Endodermal cell (in vitro differentiated cells): ENCODE measurements at regions not wholly inside any gene's neighbourhood (a gene's known extent, or its start where the extent isn't known, plus 50 kb on each side); places are given as distances from the start of the nearest gene placed in this dataset.

ENCODE experiments used
- DNase-seq: peaks from one replicate; pipeline ENCODE4 v3.0.0-alpha.2; 2017
- H3K27ac ChIP-seq: 2 replicates; pipeline ENCODE4 v1.5.1; 2013; ENCODE audit warnings: mild to moderate bottlenecking, low read depth, low read length, moderate library complexity
- H3K27me3 ChIP-seq: 2 replicates; pipeline ENCODE4 v1.6.1; 2013; ENCODE audit warnings: mild to moderate bottlenecking, low read length, moderate library complexity; ENCODE audit not compliant: insufficient read depth, control insufficient read depth, poor library complexity, severe bottlenecking
- H3K36me3 ChIP-seq: 2 replicates; pipeline ENCODE4 v1.7.0; 2013; ENCODE audit warnings: mild to moderate bottlenecking, low read length, moderate library complexity; ENCODE audit not compliant: control insufficient read depth, insufficient read depth
- H3K4me1 ChIP-seq: one replicate; pipeline ENCODE4 v1.7.0; 2013; ENCODE audit warnings: low read length; ENCODE audit not compliant: control insufficient read depth, insufficient read depth
- H3K4me3 ChIP-seq: 2 replicates; pipeline ENCODE4 v1.5.1; 2013; ENCODE audit warnings: mild to moderate bottlenecking, low read length, moderate library complexity
- H3K9ac ChIP-seq: 2 replicates; pipeline ENCODE4 v1.6.1; 2013; ENCODE audit warnings: mild to moderate bottlenecking, low read length, moderate library complexity; ENCODE audit not compliant: poor library complexity, severe bottlenecking; ENCODE audit errors: extremely low read depth
- H3K9me3 ChIP-seq: 2 replicates; pipeline ENCODE4 v1.6.1; 2013; ENCODE audit warnings: mild to moderate bottlenecking, low read length, moderate library complexity; ENCODE audit not compliant: control insufficient read depth
- H3K27ac Mint-ChIP-seq: 2 replicates; pipeline ENCODE4 v1.8.0; 2020; ENCODE audit warnings: mixed read lengths
- H3K27me3 Mint-ChIP-seq: 2 replicates; pipeline ENCODE4 v1.8.0; 2021; ENCODE audit warnings: mild to moderate bottlenecking, mixed read lengths; ENCODE audit not compliant: insufficient read depth
- H3K36me3 Mint-ChIP-seq: 2 replicates; pipeline ENCODE4 v1.8.0; 2020; ENCODE audit warnings: low read depth, mixed read lengths
- H3K4me1 Mint-ChIP-seq: 2 replicates; pipeline ENCODE4 v1.8.0; 2020; ENCODE audit warnings: mixed read lengths
- H3K4me3 Mint-ChIP-seq: 2 replicates; pipeline ENCODE4 v1.8.0; 2020; ENCODE audit warnings: mild to moderate bottlenecking, moderate library complexity, mixed read lengths
- H3K9me3 Mint-ChIP-seq: 2 replicates; pipeline ENCODE4 v1.8.0; 2020; ENCODE audit warnings: mild to moderate bottlenecking, mixed read lengths
- CTCF ChIP-seq: fragments of 200-600 bp; sonication (generic); conservative IDR thresholded peaks from 2 replicates; pipeline ENCODE4 v1.5.0; 2021; ENCODE audit warnings: antibody characterized with exemption, mild to moderate bottlenecking
- WGBS, 2 experiments: methylation state at CpG; one replicate each; pipeline versions ENCODE4 v1.1.5 to v1.1.7; 2013; ENCODE audit warnings: missing lambda C conversion rate in 2 of 2, mixed read lengths in 1 of 2; ENCODE audit not compliant: insufficient coverage in 1 of 2, insufficient read length in 1 of 2; 5-methylcytosine and 5-hydroxymethylcytosine counted together

GRCh38 chr2:36270758-36271157 is 84.8 kb upstream of the CRIM1 start:
- Histone ChIP-seq H3K27me3 (no peaks in the 10 kb centered on the region), H3K36me3 (no peaks in the 10 kb centered on the region), H3K4me3 (no peak overlapping the region), H3K4me1 (no peaks in the 10 kb centered on the region), H3K9ac (no peak overlapping the region), H3K27ac (no peak overlapping the region), H3K9me3 (peaks cover 30% of the 10 kb centered on the region)
- no peak overlapping the region for H3K4me3 Mint-ChIP-seq
- peaks cover 26% of the 10 kb centered on the region for H3K4me1 Mint-ChIP-seq
- no peak for TF ChIP-seq CTCF
- H3K27me3 Mint-ChIP-seq, result no peaks in the 10 kb centered on the region
- no peak overlapping the region for H3K27ac Mint-ChIP-seq
- H3K36me3 Mint-ChIP-seq, result no peaks in the 10 kb centered on the region
- peaks cover 9% of the 10 kb centered on the region for H3K9me3 Mint-ChIP-seq
- peak; percentile 83 for DNase-seq
- 12 to 15% methylated on average over 3 to 5 of the region's 5 CpGs for WGBS, 2 experiments

- DNase-seq, result no peak
- peaks cover 29% of the 10 kb centered on the region for H3K4me1 Mint-ChIP-seq
These were observed 88.4 kb upstream of the CRIM1 start for GRCh38 chr2:36267194-36267593.

GRCh38 chr2:36266536-36267121 is 88.9 kb upstream of the CRIM1 start:
- H3K4me1 Mint-ChIP-seq, result peaks cover 26% of the 10 kb centered on the region
- no peak overlapping the region for H3K27ac Mint-ChIP-seq
- WGBS, 2 experiments, result 67 to 88% methylated on average over 2 of the region's 2 CpGs
- Histone ChIP-seq H3K27me3 (no peaks in the 10 kb centered on the region), H3K36me3 (no peaks in the 10 kb centered on the region), H3K9ac (no peak overlapping the region), H3K9me3 (peaks cover 30% of the 10 kb centered on the region), H3K4me3 (no peak overlapping the region), H3K27ac (no peak overlapping the region), H3K4me1 (peaks cover 2% of the 10 kb centered on the region)
- H3K27me3 Mint-ChIP-seq, result no peaks in the 10 kb centered on the region
- H3K36me3 Mint-ChIP-seq, result no peaks in the 10 kb centered on the region
- peak; percentile 22 for TF ChIP-seq CTCF
- DNase-seq, result no peak
- H3K9me3 Mint-ChIP-seq, result peaks cover 9% of the 10 kb centered on the region
- no peak overlapping the region for H3K4me3 Mint-ChIP-seq

More at GRCh38 chr2:36267194-36267593, 88.4 kb upstream of the CRIM1 start:
- no peak overlapping the region for H3K9ac ChIP-seq
- Mint-ChIP-seq H3K36me3 (no peaks in the 10 kb centered on the region), H3K4me3 (no peak overlapping the region), H3K9me3 (peaks cover 9% of the 10 kb centered on the region), H3K27ac (no peak overlapping the region), H3K27me3 (no peaks in the 10 kb centered on the region)
- H3K27ac ChIP-seq, result no peak overlapping the region
- 94% methylated on average over 1 of the region's 1 CpG; no CpG with 5 or more reads in 1 of the 2 experiments for WGBS, 2 experiments
- H3K36me3 ChIP-seq, result no peaks in the 10 kb centered on the region
- H3K4me3 ChIP-seq, result no peak overlapping the region
- no peak for TF ChIP-seq CTCF
- peaks cover 2% of the 10 kb centered on the region for H3K4me1 ChIP-seq
- no peaks in the 10 kb centered on the region for H3K27me3 ChIP-seq
- H3K9me3 ChIP-seq, result peaks cover 30% of the 10 kb centered on the region
